ENCODE measurements at regions not wholly inside any gene's neighbourhood (a gene's known extent, or its start where the extent isn't known, plus 50 kb on each side); places are given as distances from the start of the nearest gene placed in this dataset.
"Not testable (repeated sequence)": the region's sequence is repeated elsewhere in the genome, so short reads cannot be mapped to it uniquely, and the experiment has no call there.

DNA sequence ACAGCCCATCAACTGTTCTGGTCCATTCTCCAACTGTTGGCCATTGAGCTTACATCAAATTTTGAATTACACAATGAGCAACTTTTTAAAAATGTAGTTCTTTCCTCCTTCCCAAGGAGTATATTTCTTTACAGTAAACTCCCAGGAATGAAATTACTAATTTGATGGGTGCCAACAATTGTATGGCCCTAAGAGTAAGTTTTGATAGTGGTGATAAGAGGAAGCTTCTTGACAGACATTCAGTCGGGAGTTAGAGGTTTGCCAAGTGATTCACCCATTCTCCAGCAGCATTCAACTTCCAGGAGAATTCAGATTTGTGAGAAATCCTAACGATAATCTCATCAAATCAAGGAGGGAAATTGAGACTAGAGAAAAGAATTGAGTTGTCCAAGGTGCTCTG lies 579.9 kb downstream of the ACTL7B start:
- no peak for DNase-seq (ENCODE audit: low spot score)

DNA sequence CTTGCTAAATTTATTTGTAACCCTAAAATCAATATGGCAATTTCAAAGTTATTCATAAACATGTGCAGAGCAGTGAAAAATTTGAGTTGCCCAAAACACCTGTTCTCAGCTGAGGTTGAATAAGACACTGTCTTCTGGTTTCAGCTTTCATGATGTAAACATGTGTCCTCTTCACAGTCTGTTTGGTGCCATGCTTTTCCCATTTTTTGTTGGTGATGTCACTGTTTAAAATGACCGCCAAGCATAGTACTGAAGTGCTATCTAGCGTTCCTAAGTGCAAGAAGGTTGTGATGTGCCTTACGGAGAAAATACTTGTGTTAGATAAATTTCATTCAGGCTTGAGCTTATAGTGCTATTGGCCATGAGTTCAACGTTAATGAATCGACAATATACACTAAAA lies 580.8 kb downstream of the ACTL7B start:
- no peak for DNase-seq (ENCODE audit: low spot score)

DNA sequence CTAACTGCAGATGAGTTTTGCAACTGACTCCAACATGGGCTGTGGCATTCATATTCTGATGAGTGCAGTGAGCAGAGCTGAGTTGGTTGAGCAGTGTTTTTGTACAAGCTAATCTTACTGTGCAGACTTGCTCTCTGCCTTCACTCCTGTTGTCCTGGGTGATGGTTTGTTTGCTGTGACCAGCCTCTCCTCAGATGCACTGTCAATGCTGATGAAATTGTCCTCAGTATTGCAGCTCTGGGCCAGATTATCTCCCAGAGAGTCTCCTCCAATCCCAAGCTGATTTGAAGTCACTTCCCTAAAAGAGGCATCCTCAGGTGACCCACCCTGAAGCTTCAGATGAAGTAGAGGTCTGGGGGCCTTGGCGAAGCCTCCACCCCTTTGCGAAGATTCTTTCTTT lies 581.8 kb downstream of the ACTL7B start:
- no peak for DNase-seq (ENCODE audit: low spot score)

DNA sequence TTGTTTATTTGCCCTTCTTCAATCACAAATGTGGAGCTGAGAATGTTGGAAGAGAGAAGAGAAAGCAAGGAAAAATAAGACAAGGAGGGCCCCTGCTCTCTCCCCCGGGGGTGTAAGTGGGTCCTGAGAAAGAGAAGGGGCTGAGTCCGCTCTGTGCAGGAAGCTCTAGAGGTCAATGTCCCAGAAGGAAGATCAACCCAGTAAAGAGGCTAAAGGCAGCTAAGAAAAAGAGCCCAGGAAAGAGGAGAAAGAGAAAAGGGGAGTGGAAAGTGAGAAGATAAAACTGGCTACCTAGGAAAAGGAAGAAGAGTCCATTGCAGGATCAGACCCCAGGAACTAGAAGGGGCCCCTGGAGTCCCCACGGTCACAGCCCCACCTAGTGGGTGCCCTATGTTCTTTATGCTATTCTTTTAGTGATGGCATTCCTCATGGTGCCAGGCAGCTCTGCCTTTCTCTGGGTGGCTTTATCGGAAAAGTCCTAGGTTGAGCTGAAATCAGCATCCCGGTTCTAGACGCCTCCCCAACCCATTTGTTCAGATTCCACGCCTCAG lies 583.4 kb downstream of the ACTL7B start:
- DNase-seq (ENCODE audit: low spot score) = peak; percentile 27

DNA sequence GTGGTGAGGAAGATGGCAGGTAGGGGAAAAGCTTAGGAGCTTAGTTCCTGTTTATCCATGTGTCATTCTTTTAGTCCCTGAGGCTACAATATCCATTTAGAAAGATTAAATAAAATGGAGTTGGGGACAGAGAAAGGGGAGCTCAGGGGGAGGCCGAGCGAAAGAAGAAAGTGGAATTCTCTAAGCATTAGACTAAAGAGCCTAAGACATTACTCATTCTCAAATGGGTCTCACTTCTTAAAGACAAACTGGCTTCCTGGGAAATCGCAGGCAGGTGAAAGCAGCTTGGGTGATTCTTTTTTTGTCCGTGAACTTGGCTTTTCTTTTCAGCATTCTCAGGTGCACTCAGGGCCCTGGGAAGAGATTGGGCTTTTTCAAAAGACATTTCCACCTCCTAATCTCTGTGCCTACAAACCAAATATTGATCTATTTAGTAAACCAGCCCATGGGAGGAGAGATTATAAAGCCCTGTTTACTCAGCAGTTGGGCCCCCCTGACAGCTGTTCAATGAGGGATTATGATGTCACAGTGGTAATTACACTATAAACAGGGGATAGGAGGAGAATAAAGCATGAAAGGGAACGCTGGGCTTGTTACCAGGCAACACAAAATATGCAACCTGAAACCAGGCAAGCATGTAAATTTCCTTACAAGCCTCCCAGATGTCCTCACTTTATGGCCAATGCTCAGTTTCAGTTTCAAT lies 584.0 kb downstream of the ACTL7B start:
- peak; percentile 4 for DNase-seq (ENCODE audit: low spot score)

DNA sequence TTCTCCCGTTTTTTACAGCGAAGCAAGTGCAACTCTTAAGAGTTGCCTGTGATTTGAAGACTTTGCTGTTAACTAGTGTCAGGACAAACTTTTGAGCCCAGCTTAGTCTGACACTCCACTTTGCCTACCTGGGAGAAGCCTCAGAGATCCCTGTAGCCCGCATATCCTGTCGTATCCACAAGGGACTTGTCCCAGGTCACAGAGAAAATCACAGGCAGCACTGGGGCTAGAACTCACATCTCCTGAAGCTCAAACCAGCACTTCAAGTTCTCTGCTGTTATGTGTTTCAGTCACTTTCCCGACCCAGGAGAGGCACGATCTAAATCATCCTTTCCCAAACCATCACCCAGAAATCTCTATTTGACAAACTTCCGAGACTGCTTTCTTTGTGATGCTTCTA lies 584.5 kb downstream of the ACTL7B start:
- DNase-seq (ENCODE audit: low spot score) = no peak

DNA sequence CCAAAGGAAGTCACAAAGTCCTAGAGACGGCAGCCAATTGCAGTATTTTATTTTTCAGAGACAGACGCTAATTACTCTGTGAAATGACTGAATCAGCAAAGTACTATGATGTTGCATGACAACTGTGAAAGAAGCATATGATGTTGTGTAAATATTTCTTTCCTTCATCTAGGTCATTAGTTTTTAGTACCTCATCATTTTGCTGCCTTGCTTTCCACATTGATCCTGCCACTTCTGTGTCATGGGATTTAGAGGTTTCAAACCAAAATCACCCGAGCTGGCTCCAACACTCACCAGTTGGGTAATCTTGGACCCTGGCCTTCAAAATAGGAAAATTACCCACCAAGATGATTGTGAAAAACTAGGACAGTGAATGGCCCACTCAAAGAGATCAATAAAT lies 585.2 kb downstream of the ACTL7B start:
- DNase-seq (ENCODE audit: low spot score) = no peak

DNA sequence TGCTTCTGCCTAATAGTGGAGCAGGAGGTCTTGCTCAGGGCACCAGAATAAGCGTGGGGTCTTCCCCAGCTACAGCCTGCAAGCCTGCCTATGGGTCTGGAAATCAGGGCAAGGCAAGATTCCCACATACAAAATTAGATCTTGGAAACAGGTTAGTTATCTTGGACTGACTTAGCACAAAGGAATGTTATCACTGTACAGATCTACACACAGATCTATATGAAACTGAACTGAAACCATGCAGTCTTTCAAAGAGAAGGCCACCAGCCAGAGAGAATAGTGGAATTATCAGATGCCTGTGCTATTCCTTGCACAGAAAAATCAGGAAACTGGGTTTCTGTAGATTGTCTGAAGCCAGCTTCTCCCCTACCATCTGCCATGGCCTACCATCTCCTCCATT lies 585.7 kb downstream of the ACTL7B start:
- DNase-seq (ENCODE audit: low spot score) = no peak

DNA sequence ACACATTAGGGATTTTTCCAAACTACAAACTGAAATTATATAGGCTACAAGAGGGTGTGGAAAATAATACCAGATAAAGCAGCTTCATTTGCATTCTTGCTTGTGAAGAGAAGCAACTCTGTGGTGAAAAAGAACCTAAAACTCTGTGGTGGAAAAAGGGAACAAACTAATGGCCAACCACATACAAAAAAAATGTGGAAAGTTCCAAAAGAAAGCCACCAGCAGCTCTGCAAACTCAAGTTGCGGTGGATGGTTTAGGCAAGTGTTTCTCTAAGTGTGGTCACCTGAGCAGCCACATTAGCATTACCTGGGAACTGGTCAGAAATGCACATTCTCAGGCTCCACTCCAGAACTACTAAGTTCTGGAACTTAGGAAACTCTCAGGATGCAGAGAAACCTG lies 586.4 kb downstream of the ACTL7B start:
- DNase-seq (ENCODE audit: low spot score) = no peak

DNA sequence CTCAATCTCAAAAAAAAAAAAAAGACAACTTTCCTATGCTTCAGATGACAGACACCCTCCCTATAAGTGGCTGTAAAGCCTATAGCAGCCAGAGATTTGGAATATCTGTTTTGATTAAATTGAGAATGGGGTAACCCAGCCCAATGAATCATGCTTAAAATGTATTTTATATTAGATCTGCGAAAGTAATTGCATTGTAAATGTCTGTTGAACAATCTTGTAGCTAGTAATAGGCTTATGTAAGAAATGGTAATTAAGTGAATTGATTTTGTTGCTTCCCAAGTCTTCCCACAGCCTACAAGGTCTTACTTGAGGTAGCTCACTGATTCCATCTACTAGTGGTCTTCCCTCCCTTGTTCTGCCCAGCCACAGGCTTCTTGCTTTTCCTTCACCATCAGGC lies 590.7 kb downstream of the ACTL7B start:
- no peak for DNase-seq (ENCODE audit: low spot score)

DNA sequence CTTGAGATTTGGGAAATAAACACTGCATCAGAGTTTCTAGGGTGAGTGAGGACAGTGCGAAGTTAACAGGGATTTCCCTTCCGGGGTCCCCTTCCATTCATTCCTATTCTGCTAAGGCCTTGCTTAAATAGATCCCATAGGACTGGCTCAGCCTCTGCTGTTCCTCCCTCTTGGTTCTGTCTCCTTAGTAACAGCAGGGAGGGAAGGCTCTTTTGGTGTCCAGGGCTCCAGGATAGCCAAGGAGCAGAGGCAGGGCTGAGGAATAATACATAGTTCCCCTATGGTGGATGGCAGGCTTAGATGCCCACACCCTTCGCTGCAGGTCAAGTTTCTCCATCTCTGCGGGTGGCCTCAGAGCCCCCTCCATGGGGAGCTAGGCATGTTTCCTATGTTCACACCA lies 591.7 kb downstream of the ACTL7B start:
- DNase-seq (ENCODE audit: low spot score) = no peak

DNA sequence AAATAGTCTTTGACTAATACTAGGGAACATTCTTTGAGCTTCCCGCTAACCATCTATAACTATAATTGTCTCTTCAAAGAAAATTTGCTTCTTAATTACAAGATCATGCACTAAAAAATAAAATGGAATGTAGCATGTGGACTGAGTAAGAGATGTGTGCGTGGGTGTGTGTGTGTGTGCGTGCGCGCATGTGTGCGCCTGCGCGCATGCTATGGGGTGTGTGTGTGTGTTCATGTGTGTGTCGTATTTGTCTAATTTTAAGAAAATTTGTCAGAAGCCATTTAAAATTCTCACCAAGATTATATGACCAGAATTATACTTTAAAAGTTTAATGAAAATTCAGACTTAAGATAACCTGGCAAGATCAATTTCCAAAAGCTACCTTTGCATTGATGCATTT lies 593.0 kb downstream of the ACTL7B start:
- no peak for DNase-seq (ENCODE audit: low spot score)

DNA sequence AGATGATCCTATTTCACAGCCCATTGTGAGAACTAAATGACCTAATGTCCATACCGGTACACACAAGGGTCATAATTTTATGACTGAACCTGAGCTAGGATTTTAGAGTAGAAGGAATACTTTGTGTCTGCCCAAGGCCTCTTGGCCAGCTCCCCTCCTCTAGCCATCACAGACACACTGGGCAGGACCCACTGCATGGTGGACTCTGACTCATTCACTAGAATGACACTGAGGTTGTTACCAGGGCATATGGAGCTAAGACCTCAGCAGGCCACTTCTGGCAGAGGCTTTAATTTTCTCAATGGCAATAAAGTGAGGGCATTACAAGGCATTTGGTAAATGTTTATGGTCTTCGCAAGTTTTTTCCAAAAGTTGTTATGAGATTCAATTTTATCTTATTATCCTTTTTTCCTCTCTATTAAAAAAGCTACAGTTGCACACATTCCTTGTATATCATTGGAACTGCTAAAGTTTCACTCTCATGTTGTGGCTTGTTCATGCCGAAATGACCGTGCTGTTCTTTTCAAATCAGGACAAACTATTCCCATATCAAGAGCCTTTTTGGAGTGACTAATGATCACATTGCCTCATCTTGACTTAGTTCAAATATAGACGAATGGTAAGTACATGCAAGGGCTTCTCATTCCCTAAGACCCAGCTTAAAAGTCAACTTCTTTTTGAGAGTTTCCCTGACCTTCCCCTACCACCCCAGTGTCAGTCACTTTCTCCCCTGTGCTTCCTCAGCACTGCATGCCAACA lies 595.7 kb downstream of the ACTL7B start:
- DNase-seq (ENCODE audit: low spot score) = no peak

DNA sequence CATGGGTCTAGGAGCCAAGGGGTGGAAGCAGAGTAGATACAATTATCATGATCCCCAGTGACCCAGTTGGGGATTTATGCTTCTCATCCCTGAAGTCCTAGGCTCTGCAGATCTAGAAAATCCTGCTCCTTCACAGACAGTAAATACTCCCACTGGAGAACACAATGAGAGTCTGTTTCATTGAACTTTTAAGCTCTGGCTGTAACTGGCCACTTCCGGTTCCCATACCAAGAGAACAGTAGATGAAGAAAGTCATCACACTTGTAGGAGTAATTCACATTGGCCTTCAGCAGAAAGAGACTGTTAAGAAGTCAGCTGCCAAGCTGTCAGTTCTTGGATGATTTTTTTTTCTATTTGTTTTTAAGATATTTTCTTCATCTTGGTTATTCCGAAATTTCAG lies 597.1 kb downstream of the ACTL7B start:
- DNase-seq (ENCODE audit: low spot score) = no peak

DNA sequence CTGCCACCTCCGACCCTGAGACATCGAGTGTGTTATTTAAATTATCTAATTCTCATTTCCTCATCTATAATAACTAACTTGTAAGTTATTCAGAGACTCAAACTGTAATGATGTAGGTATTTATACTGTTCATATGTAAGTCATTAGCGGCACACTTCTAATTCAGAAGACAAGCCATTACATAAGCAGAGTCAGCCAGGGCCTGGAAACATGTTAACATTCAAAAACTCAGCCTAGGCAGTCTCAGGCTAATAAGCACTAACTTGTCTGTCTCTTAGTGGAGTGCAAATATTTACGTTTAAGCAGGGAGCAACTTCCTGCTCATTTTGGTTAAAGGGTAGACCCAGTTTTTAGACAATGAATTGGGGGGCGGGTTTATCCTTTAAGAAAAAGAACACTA lies 598.4 kb downstream of the ACTL7B start:
- DNase-seq (ENCODE audit: low spot score) = no peak

DNA sequence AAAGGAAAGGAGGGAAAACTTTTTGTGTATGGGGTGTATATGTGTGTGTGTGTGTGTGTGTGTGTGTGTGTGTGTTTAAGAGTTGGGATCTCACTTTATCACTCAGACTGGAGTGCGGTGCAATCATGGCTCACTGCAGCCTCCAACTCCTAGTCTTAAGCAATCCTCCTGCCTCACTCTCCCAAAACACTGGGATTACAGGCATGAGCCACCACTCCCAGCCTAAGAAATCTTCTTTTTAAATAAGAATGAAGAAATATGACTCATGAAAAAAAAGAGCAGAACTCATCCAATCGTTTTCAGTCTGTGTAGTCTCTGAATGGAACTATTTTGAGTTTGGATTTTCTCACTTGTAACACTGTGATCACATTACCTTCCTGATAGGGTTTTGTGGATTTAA lies 601.5 kb downstream of the ACTL7B start:
- DNase-seq (ENCODE audit: low spot score) = no peak

DNA sequence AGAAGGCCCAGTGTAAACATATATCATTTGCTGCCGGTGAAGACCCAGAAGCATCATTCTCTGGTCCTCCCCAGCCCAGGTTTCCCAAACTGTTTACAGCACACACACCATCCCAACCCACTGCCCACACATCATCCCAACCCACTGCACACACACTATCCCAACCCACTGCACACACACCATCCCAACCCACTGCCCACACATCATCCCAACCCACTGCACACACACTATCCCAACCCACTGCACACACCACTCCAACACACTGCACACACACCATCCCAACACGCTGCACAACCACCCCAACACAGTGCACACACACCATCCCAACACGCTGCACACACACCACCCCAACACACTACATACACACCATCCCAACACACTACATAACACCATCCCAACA lies 608.4 kb downstream of the ACTL7B start:
- not testable (repeated sequence) for DNase-seq (ENCODE audit: low spot score)

DNA sequence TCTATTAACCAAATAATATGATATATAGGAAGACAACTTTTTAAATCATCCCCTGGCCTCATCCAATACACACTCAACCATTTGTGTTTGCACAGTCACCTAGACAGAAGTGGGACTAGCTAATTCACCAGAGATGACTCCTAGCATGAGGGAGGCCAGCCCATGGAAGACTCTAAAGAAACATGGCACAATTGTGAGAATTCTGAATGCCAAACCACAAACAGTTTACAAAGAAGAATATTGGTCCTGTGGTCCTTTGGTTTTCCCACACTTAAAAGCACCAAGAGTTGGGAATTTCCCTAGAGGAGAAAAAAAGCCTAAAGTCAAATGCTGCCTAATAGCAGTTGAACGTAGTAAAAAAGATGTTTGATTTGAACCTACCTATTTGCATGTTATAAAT lies 609.9 kb downstream of the ACTL7B start:
- DNase-seq (ENCODE audit: low spot score) = no peak

DNA sequence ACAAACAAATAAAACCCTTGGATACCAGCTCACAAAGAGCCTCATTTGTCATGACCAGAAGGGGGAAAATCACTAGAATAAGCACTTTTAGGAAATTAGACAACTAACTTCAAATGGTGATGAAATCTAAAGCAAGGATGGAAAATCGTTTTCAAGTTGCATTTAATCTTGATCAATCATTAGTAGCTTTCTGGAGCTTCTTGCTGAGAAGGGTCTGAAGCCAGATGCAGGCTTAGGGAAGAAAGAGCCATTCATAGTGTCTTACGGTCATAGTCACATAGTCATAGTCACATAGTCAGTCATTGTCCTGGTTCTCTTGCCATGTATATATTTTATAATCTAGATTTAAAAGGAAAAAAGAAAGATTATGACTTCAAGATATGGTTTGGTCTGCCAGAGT lies 610.5 kb downstream of the ACTL7B start:
- DNase-seq (ENCODE audit: low spot score) = no peak

DNA sequence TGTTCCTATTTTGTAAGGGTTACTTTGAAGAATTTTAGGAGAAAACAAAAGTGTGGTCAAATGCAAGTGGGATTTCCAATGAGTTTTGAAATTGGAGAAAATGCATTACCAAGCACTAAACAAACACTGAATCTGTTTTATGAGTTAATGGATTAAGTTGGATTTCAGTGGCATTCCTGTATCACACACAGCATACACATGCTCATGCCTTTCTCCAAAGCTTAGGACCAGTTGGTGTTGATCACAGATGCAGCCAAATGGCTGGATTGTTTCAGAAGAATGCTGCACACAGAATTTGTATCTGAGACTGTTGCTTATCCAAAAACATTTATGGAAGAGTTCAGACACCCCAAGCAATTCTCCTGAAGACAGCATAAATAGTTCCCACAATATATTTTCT lies 611.1 kb downstream of the ACTL7B start:
- DNase-seq (ENCODE audit: low spot score) = no peak

DNA sequence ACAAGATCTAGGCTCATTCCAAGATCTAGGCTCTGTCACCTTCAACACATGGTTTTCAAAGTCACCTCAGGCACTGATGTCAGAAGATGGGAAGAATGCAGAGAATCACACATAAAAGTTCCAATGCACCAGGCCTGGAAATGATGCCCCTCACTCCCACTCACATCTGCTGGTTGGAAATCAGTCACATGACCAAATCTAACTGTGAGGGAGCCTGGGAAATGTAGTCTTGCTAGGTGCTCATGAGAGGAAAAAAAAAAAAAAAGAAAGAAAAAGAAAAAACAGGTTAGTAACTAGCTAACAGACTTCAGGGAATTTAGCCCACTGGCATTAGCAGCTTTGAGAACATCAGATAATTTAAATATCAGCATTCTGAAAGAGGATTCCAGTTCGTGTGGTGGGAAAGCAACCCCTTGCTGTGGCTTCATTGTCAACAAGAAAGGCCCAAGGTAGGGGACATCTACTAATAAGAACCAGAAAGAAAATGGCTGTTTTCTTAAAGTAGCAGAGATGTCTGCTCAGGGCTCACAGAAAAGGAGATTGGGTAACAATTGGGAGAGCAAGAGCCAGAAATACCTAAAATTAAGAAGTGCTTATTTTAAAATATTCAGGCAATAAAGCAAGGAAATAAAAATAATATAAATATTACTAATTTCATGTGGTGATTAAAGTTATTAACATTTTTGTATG lies 614.3 kb downstream of the ACTL7B start:
- DNase-seq (ENCODE audit: low spot score) = no peak

DNA sequence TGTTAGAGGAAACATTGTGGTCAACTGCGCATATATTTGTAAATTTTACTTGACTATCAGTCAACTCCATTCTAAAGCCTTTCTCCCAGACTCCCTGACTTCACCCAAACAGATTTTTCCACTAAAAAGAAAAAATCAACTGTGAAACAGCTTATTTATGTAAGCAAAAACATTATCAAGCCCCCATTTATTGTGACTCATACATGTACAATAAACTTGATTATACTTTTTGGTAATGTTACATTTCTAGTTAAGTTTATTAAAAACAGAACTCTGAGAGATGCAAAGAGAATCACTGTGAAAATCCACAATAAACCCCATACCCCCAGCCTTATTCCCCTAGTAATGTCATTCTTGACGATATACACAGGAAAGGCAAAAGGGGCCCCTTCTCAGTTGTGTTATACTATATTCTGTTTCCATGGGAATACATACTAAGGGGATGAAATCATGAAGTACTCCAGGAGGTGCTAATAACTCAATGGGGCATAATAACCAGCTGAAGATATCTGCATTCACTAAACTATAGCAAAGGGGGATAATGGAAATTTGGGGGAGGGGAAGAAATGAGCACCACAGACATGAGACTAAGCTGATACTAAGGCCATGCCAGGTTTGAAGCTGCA lies 616.0 kb downstream of the ACTL7B start:
- DNase-seq (ENCODE audit: low spot score) = no peak

DNA sequence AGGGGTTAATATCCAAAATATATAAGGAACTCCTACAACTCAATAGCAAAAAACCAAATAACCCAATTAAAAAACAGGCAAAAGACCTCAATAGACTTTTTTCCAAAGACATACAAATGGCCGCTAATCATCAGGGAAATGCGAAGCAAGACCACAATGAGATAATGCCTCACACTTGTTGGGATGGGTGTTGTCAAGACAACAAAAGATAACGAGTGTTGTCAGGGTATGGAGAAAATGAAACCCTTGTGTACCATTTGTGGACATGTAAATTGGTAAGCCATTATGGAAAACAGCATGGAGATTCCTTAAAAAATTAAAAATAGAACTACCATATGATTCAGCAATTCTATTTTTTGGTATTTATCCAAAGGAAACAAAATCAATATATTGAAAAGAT lies 620.2 kb downstream of the ACTL7B start:
- DNase-seq (ENCODE audit: low spot score) = no peak

Measured in NAMALWA (cell line).